LNCAP (cell line): ENCODE measurements at regions not wholly inside any gene's neighbourhood (a gene's known extent, or its start where the extent isn't known, plus 50 kb on each side); places are given as distances from the start of the nearest gene placed in this dataset.
A peak's percentile ranks its signal among the peaks of the same experiment; 100 is the strongest.

Experiments
- CTCF ChIP-seq: fragments of 450-650 bp; IDR thresholded peaks from 2 replicates; pipeline ENCODE4 v1.5.1; 2017; ENCODE audit warnings: mild to moderate bottlenecking

- peak; percentile 54 for TF ChIP-seq CTCF
Measured at GRCh38 chr12:47547077-47547476, 158.8 kb downstream of the RPAP3 start.

GRCh38 chr12:47545938-47546609 is 159.8 kb downstream of the RPAP3 start:
- no peak for TF ChIP-seq CTCF

GRCh38 chr12:47534695-47535094 is 171.1 kb downstream of the RPAP3 start:
- TF ChIP-seq CTCF: no peak

GRCh38 chr12:47530050-47530449 is 175.8 kb downstream of the RPAP3 start:
- no peak for TF ChIP-seq CTCF

GRCh38 chr12:47527816-47528215 is 178.0 kb downstream of the RPAP3 start:
- TF ChIP-seq CTCF: no peak

GRCh38 chr12:47520029-47520428 is 185.8 kb downstream of the RPAP3 start:
- no peak for TF ChIP-seq CTCF

- no peak for TF ChIP-seq CTCF
Measured at GRCh38 chr12:47517122-47517521, 188.7 kb downstream of the RPAP3 start.

GRCh38 chr12:47509398-47509851 is 196.4 kb downstream of the RPAP3 start:
- no peak for TF ChIP-seq CTCF
